Activated CD4-positive, CD25-positive, alpha-beta regulatory T cell (primary cell): ENCODE measurements at regions not wholly inside any gene's neighbourhood (a gene's known extent, or its start where the extent isn't known, plus 50 kb on each side); places are given as distances from the start of the nearest gene placed in this dataset.

Source experiments
- DNase-seq, 4 experiments: peaks; one replicate each; lab custom pipeline; 2025; lab: John Stamatoyannopoulos, UW

GRCh38 chr6:6840831-6841291, 252.3 kb downstream of the LY86 start:
- no peak for DNase-seq

GRCh38 chr6:6841571-6841970, 253.1 kb downstream of the LY86 start:
- DNase-seq = no peak

GRCh38 chr6:6842291-6842690, 253.8 kb downstream of the LY86 start:
- DNase-seq = no peak

GRCh38 chr6:6843057-6843627, 254.6 kb downstream of the LY86 start:
- no peak for DNase-seq

GRCh38 chr6:6843777-6844176, 255.3 kb downstream of the LY86 start:
- DNase-seq = no peak

- no peak for DNase-seq
These were observed 256.0 kb downstream of the LY86 start for GRCh38 chr6:6844530-6844929.

GRCh38 chr6:6845603-6846002, 257.1 kb downstream of the LY86 start:
- no peak for DNase-seq

- no peak for DNase-seq
These were observed 259.1 kb downstream of the LY86 start for GRCh38 chr6:6847591-6847990.

GRCh38 chr6:6851059-6851948, 256.5 kb upstream of the RREB1 start:
- no peak for DNase-seq

- no peak for DNase-seq
These were observed 255.9 kb upstream of the RREB1 start for GRCh38 chr6:6851949-6852261.

- DNase-seq = peak in 2 of 4 experiments; percentile 7 to 9
These were observed 250.9 kb upstream of the RREB1 start for GRCh38 chr6:6856538-6857523.

GRCh38 chr6:6857528-6857927, 250.2 kb upstream of the RREB1 start:
- DNase-seq = no peak

- DNase-seq = no peak
These were observed 249.2 kb upstream of the RREB1 start for GRCh38 chr6:6858533-6858982.

GRCh38 chr6:6859105-6859504, 248.7 kb upstream of the RREB1 start:
- no peak for DNase-seq

GRCh38 chr6:6859722-6860121, 248.0 kb upstream of the RREB1 start:
- DNase-seq = no peak

- DNase-seq = no peak
These were observed 246.9 kb upstream of the RREB1 start for GRCh38 chr6:6860863-6861262.

GRCh38 chr6:6861351-6861894, 246.3 kb upstream of the RREB1 start:
- DNase-seq = no peak

- no peak for DNase-seq
These were observed 245.8 kb upstream of the RREB1 start for GRCh38 chr6:6861995-6862394.

- DNase-seq = no peak
These were observed 243.7 kb upstream of the RREB1 start for GRCh38 chr6:6863970-6864639.

GRCh38 chr6:6865611-6866010, 242.2 kb upstream of the RREB1 start:
- no peak for DNase-seq

GRCh38 chr6:6866656-6867403, 240.9 kb upstream of the RREB1 start:
- no peak for DNase-seq
